DMS79 (cell line): ENCODE measurements at regions not wholly inside any gene's neighbourhood (a gene's known extent, or its start where the extent isn't known, plus 50 kb on each side); places are given as distances from the start of the nearest gene placed in this dataset.
"Not testable (repeated sequence)": the region's sequence is repeated elsewhere in the genome, so short reads cannot be mapped to it uniquely, and the experiment has no call there.

ENCODE experiments used
- DNase-seq: peaks from one replicate; lab custom pipeline; 2025; lab: John Stamatoyannopoulos, UW

GRCh38 chr4:13678186-13678924 is 50.8 kb upstream of the BOD1L1 start:
- no peak for DNase-seq

- DNase-seq: no peak
These were observed 54.0 kb upstream of the BOD1L1 start for GRCh38 chr4:13681570-13681969.

- no peak for DNase-seq
These were observed 66.7 kb upstream of the BOD1L1 start for GRCh38 chr4:13694256-13694655.

DNA sequence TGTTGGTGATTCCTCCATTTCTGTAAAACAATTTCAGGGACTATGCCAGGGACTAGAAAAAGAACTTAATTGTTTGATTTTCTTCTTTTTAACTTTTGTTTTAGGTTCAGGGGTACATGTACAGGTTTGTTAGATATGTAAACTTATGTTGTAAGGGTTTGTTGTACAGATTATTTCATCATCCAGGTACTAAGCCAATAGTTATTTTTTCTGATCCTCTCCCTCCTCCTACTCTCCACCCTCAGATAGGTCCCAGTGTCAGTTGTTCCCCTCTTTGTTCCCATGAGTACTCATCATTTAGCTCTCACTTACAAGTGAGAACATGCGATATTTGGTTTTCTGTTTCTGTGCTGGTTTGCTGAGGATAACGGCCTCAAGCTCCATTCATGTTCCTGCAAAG is 70.8 kb upstream of the BOD1L1 start:
- DNase-seq: no peak

- no peak for DNase-seq
These were observed 72.7 kb upstream of the BOD1L1 start for GRCh38 chr4:13700021-13700857.

- not testable (repeated sequence) for DNase-seq
These were observed 73.3 kb upstream of the BOD1L1 start for GRCh38 chr4:13700858-13701140.

DNA sequence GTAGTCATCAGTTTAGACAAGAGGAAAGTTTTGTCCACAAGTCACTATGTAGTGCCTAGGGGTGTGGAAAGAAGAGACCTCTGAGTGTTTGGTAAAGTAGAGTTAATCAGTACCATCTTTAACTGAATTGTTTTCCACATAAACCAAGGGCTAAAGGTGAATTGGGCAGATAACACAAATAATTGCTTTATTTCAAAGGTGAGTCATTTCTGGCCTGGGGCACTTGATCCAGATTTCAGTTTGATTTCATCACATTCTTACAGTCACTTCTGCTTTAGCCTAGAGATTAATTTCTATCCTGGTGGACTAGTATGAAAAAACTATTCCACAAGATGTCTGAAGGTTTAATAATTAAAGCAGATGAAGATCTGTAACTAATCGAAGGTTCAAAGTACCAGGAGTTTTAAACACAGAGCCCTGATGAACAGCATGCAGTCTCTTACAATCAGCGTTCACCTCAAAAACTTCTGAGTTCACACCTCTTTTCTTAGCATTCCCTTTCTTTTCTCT is 74.5 kb upstream of the BOD1L1 start:
- no peak for DNase-seq

DNA sequence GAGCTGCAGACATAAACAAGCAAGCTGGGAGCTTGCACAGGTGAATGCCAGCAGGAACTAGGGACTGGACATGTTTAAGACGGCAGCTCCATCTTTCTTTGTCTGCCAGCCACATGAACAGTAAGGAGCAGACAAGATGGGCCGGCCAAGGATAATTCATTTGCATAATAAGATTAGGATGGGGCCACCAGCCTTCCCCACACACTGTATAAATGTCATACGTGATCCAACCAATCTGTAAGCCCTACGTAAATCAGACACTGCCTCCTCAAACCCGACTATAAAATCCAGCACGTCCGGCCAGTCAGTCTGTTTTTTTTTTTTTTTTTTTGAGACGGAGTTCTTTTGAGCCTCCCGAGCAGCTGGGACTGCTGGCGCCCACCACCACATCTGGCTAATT is 75.6 kb upstream of the BOD1L1 start:
- DNase-seq: no peak

DNA sequence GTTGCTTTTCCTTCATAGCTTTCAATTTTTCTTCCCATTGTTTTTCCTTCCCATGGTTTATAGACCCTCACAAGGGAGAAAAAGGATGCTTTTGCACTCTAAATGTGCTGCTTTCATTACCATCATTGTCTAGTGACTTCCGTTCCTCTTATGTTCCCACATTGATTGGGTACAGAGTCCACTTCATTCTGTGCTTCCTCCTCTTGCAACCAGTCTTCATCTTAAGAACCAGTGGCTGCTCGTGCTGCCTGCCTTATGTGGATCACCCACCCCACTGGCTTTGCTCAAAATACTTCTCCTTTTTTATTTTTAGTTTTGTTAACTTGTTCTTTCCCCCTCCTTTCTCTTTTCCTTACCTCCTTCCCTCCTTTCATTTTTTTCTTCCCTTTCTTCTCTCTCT is 76.5 kb upstream of the BOD1L1 start:
- DNase-seq: no peak

- DNase-seq: no peak
These were observed 77.2 kb upstream of the BOD1L1 start for GRCh38 chr4:13704761-13705160.

- no peak for DNase-seq
These were observed 78.1 kb upstream of the BOD1L1 start for GRCh38 chr4:13705521-13706041.

DNA sequence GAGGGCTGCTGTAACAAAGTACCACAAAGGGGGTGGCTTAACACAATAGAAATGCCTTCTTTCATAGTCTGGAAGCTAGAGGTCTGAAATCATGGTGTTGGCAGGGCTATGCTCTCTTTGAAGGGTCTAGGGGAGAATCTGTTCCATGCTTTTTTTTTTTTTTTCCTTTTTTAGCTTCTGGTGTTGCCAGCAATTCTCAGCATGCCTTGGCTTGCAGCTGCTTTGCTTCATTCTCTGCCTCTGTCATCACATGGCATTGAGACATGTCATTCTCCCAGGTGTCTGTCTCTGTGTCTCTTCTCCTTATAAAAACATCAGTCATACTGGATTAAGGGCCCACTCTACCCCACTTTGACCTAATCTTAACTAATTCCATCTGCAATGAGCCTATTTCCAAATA is 78.6 kb upstream of the BOD1L1 start:
- DNase-seq: no peak

DNA sequence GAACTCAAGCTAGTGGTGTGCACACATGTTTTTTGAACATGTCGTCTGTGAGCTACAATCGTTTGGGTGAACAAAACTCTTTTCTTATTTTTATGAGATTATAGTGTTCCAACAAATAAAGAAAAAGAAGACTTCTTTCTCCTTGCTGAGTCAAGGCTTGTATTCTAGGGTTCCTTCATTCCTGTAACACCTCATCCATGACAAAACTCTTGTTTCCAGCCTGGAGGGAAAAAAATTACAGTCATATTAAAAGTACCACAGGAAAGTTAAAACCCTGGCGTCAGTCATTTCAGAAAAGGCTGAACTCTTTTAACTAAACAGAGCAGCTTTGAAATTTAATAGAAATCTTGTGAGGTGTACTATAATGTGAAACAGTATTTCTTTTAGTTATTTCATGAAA is 79.2 kb upstream of the BOD1L1 start:
- no peak for DNase-seq

- DNase-seq: no peak
These were observed 82.8 kb upstream of the BOD1L1 start for GRCh38 chr4:13710246-13710885.

- DNase-seq: no peak
These were observed 83.8 kb upstream of the BOD1L1 start for GRCh38 chr4:13711233-13711785.

DNA sequence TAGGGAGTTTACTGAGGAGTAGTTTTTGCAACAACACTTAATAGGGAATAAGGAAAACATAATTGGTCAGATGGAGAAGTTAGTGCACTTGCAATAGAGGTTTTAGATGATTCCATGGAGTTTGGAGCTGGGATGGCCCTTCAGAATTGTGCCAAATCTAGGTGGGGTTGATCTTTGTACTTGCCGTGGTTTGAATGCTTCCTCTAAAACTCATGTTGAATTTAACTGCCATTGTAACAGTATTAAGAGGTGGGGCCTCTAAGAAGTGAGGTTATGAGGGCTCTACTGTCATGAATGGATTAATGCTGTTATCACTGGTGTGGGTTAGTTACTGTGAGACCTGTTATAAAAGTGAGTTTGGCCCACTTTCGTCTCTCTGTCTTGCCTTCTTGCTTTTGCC is 94.4 kb upstream of the BOD1L1 start:
- DNase-seq: no peak

GRCh38 chr4:13722649-13723048 is 95.1 kb upstream of the BOD1L1 start:
- DNase-seq: no peak

- no peak for DNase-seq
These were observed 101.2 kb upstream of the BOD1L1 start for GRCh38 chr4:13728761-13729160.

- no peak for DNase-seq
These were observed 103.5 kb upstream of the BOD1L1 start for GRCh38 chr4:13731019-13731418.

GRCh38 chr4:13733817-13734216 is 106.3 kb upstream of the BOD1L1 start:
- DNase-seq: no peak

- no peak for DNase-seq
These were observed 123.1 kb upstream of the BOD1L1 start for GRCh38 chr4:13750594-13750993.

DNA sequence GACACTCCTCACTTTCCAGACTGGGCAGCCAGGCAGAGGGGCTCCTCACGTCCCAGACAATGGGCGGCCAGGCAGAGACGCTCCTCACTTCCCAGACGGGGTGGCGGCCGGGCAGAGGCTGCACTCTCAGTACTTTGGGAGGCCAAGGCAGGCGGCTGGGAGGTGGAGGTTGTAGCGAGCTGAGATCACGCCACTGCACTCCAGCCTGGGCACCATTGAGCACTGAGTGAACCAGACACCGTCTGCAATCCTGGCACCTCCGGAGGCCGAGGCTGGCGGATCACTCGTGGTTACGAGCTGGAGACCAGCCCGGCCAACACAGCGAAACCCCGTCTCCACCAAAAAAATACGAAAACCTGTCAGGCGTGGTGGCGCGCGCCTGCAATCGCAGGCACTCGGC is 134.1 kb upstream of the BOD1L1 start:
- DNase-seq: not testable (repeated sequence)
